ENCODE measurements at regions not wholly inside any gene's neighbourhood (a gene's known extent, or its start where the extent isn't known, plus 50 kb on each side); places are given as distances from the start of the nearest gene placed in this dataset.
"Not testable (repeated sequence)": the region's sequence is repeated elsewhere in the genome, so short reads cannot be mapped to it uniquely, and the experiment has no call there.

GRCh38 chr14:106185837-106186233 is 659.5 kb downstream of the TMEM121 start:
- no peaks in the 10 kb centered on the region for H4K20me1 ChIP-seq (ENCODE audit: insufficient read depth)
- no peak overlapping the region for H3K27ac ChIP-seq
- H3K36me3 ChIP-seq (ENCODE audit: insufficient read depth), result no peaks in the 10 kb centered on the region
- TF ChIP-seq CTCF (conservative IDR thresholded peaks at IDR 0.05; ENCODE audit: low read depth, low read length), result no peak
- H2AFZ ChIP-seq (ENCODE audit: low read depth), result no peak overlapping the region
- no peaks in the 10 kb centered on the region for H3K27me3 ChIP-seq (ENCODE audit: insufficient read depth, low read depth)
- no peak overlapping the region for H3K9ac ChIP-seq
- H3K4me2 ChIP-seq, result no peak overlapping the region
- no peak overlapping the region for H3K4me3 ChIP-seq (IDR thresholded peaks at IDR 0.05; ENCODE audit: insufficient read depth, low read depth, low read length)
- no peaks in the 10 kb centered on the region for H3K79me2 ChIP-seq (ENCODE audit: insufficient read depth, low read depth)
- no peaks in the 10 kb centered on the region for H3K4me1 ChIP-seq (ENCODE audit: low read depth, poor library complexity, severe bottlenecking)

DNA sequence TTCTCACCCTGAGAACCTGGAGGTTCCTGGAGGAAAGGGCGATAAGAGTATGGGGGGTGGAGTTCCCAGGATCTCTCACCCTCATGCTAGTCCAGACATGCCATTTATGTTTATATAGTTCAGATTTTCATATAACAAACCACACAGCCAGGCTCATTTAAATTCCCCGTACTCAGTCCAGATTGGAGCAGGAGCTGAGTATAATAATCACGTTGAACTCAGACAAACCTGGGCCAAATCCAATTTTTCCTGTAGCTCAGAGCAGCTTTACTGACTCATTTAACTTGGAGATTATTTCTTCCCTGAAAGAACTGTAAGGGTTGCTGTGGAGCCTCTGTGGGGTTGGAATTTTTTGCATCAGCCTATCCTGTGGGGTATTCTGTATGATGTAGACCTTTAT is 660.8 kb downstream of the TMEM121 start:
- Histone ChIP-seq H4K20me1 (ENCODE audit: insufficient read depth) (no peaks in the 10 kb centered on the region), H3K27me3 (ENCODE audit: insufficient read depth, low read depth) (no peaks in the 10 kb centered on the region), H2AFZ (ENCODE audit: low read depth) (no peak overlapping the region), H3K4me2 (no peak overlapping the region), H3K9ac (no peak overlapping the region), H3K79me2 (ENCODE audit: insufficient read depth, low read depth) (no peaks in the 10 kb centered on the region), H3K4me1 (ENCODE audit: low read depth, poor library complexity, severe bottlenecking) (no peaks in the 10 kb centered on the region), H3K4me3 (IDR thresholded peaks at IDR 0.05; ENCODE audit: insufficient read depth, low read depth, low read length) (no peak overlapping the region), H3K27ac (no peak overlapping the region), H3K36me3 (ENCODE audit: insufficient read depth) (no peaks in the 10 kb centered on the region)
- TF ChIP-seq CTCF (conservative IDR thresholded peaks at IDR 0.05; ENCODE audit: low read depth, low read length), result no peak

DNA sequence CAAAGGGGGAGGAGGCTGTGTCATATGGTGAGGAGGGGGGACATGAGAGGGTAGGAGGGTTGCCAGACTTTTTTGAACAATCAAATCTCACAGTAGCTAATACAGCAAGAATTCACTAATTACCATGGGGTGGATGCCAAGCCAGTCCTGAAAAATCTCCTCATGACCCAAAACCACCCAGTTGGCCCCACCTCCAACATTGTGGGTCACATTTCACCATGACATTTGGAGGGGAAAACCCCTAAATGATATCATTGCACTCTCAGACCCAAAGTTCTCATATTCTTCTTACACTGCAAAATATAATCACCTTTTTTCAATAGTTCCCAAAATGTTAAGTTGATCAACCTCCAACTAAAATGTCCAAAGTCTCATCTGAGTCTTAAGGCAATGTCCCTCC is 666.3 kb downstream of the TMEM121 start:
- not testable (repeated sequence) for H3K27me3 ChIP-seq (ENCODE audit: insufficient read depth, low read depth); H2AFZ ChIP-seq (ENCODE audit: low read depth); H3K4me1 ChIP-seq (ENCODE audit: low read depth, poor library complexity, severe bottlenecking); H4K20me1 ChIP-seq (ENCODE audit: insufficient read depth); H3K9ac ChIP-seq; H3K4me3 ChIP-seq (IDR thresholded peaks at IDR 0.05; ENCODE audit: insufficient read depth, low read depth, low read length); H3K36me3 ChIP-seq (ENCODE audit: insufficient read depth); H3K79me2 ChIP-seq (ENCODE audit: insufficient read depth, low read depth); H3K27ac ChIP-seq; H3K4me2 ChIP-seq

DNA sequence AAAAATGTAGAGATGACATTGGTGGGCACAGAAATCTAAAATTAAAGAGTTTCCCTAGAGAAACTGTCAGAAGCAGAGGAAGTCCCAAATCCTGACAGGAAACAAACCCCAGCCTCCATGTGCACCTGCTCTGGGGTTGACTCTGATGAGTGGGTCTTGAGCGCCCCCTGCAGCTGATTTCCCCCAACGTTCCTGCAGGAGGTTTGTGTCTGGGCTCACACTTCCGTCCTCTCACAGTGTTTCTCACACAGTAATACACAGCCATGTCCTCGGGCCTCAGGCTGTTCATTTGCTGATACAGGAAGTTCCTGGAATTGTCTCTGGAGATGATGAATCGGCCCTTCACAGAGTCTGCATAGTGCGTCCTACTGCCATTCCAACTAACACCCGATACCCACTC is 670.1 kb downstream of the TMEM121 start:
- not testable (repeated sequence) for H3K27me3 ChIP-seq (ENCODE audit: insufficient read depth, low read depth); H3K4me3 ChIP-seq (IDR thresholded peaks at IDR 0.05; ENCODE audit: insufficient read depth, low read depth, low read length); H3K4me1 ChIP-seq (ENCODE audit: low read depth, poor library complexity, severe bottlenecking); H3K27ac ChIP-seq; H3K4me2 ChIP-seq; H3K36me3 ChIP-seq (ENCODE audit: insufficient read depth); H2AFZ ChIP-seq (ENCODE audit: low read depth); H4K20me1 ChIP-seq (ENCODE audit: insufficient read depth); H3K9ac ChIP-seq; H3K79me2 ChIP-seq (ENCODE audit: insufficient read depth, low read depth)

GRCh38 chr14:106197264-106197663 is 670.9 kb downstream of the TMEM121 start:
- not testable (repeated sequence) for H3K9ac ChIP-seq; H3K4me1 ChIP-seq (ENCODE audit: low read depth, poor library complexity, severe bottlenecking); H3K4me2 ChIP-seq; H2AFZ ChIP-seq (ENCODE audit: low read depth); H3K79me2 ChIP-seq (ENCODE audit: insufficient read depth, low read depth); H4K20me1 ChIP-seq (ENCODE audit: insufficient read depth); H3K27me3 ChIP-seq (ENCODE audit: insufficient read depth, low read depth); H3K36me3 ChIP-seq (ENCODE audit: insufficient read depth); H3K4me3 ChIP-seq (IDR thresholded peaks at IDR 0.05; ENCODE audit: insufficient read depth, low read depth, low read length); H3K27ac ChIP-seq

GRCh38 chr14:106199097-106199496 is 672.7 kb downstream of the TMEM121 start:
- H3K4me2 ChIP-seq, result no peak overlapping the region
- H3K4me3 ChIP-seq (IDR thresholded peaks at IDR 0.05; ENCODE audit: insufficient read depth, low read depth, low read length), result no peak overlapping the region
- H4K20me1 ChIP-seq (ENCODE audit: insufficient read depth), result no peaks in the 10 kb centered on the region
- H3K27ac ChIP-seq, result no peak overlapping the region
- no peak for TF ChIP-seq CTCF (conservative IDR thresholded peaks at IDR 0.05; ENCODE audit: low read depth, low read length)
- H2AFZ ChIP-seq (ENCODE audit: low read depth), result no peak overlapping the region
- no peaks in the 10 kb centered on the region for H3K79me2 ChIP-seq (ENCODE audit: insufficient read depth, low read depth)
- no peaks in the 10 kb centered on the region for H3K27me3 ChIP-seq (ENCODE audit: insufficient read depth, low read depth)
- H3K36me3 ChIP-seq (ENCODE audit: insufficient read depth), result no peaks in the 10 kb centered on the region
- no peaks in the 10 kb centered on the region for H3K4me1 ChIP-seq (ENCODE audit: low read depth, poor library complexity, severe bottlenecking)
- no peak overlapping the region for H3K9ac ChIP-seq
